ENCODE measurements at regions not wholly inside any gene's neighbourhood (a gene's known extent, or its start where the extent isn't known, plus 50 kb on each side); places are given as distances from the start of the nearest gene placed in this dataset.

DNA sequence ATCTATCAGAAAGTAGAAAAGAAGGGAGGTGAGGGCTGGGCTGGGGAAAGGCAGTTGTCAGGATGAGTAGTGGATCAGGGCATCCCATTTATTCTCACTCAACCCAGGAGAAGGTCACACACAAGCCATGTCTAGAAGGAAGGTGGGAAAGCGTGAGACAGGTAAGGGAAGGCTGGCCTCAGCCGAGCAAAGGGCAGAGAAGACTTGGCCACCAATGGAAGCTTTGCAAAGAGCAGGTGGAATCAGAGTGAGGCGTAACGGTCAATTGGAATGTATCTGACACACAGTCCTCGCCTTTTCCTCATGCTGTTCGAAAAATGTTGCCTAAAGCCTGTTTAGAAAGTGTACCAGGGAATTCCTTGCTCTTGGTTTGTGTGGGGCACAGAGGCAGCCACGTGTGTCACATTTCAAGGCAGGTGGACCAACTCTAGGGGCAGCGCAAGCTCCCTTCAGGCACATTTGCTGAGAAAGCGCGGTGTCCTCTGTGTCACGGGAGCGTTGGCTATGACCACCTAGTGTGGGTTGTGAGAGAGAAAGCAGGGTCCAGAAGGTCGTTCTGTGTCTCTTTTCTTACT lies 118.8 kb upstream of the SPATA13 start:
- TF ChIP-seq, protein P1, sequence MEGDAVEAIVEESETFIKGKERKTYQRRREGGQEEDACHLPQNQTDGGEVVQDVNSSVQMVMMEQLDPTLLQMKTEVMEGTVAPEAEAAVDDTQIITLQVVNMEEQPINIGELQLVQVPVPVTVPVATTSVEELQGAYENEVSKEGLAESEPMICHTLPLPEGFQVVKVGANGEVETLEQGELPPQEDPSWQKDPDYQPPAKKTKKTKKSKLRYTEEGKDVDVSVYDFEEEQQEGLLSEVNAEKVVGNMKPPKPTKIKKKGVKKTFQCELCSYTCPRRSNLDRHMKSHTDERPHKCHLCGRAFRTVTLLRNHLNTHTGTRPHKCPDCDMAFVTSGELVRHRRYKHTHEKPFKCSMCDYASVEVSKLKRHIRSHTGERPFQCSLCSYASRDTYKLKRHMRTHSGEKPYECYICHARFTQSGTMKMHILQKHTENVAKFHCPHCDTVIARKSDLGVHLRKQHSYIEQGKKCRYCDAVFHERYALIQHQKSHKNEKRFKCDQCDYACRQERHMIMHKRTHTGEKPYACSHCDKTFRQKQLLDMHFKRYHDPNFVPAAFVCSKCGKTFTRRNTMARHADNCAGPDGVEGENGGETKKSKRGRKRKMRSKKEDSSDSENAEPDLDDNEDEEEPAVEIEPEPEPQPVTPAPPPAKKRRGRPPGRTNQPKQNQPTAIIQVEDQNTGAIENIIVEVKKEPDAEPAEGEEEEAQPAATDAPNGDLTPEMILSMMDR (conservative IDR thresholded peaks at IDR 0.05; ENCODE audit: low read length) = no peak; the same call in 1 of the 2 replicates
- TF ChIP-seq EZH2phosphoT487 (IDR thresholded peaks at IDR 0.05; ENCODE audit: borderline replicate concordance) = no peak

Measured in Loucy (cell line).